Uterus (tissue), 2 donors: ENCODE measurements at regions not wholly inside any gene's neighbourhood (a gene's known extent, or its start where the extent isn't known, plus 50 kb on each side); places are given as distances from the start of the nearest gene placed in this dataset.

ENCODE experiments used
- CTCF ChIP-seq, 4 experiments: fragments of 200-600 bp in 2 of 4; fragments of 450-650 bp in 2 of 4; sonication (generic) in 2 of 4; IDR thresholded peaks; one replicate each; pipeline ENCODE4 v1.5.1; 2016 to 2019; ENCODE audit warnings: antibody characterized with exemption in 4 of 4, mild to moderate bottlenecking in 2 of 4, moderate library complexity in 1 of 4
- POLR2A ChIP-seq, 2 donors: fragments of 450-650 bp; IDR thresholded peaks; one replicate each; pipeline ENCODE4 v1.6.1; 2016; ENCODE audit warnings: antibody characterized with exemption in 2 of 2, mild to moderate bottlenecking in 1 of 2, moderate library complexity in 1 of 2

- TF ChIP-seq CTCF (IDR thresholded peaks at IDR 0.05), result peak in 1 of 4 experiments; percentile 7
- no peak for TF ChIP-seq POLR2A (IDR thresholded peaks at IDR 0.05)
Measured at GRCh38 chr5:152514827-152515397, 109.8 kb upstream of the NMUR2 start.
